22Rv1 (cell line): ENCODE measurements at regions not wholly inside any gene's neighbourhood (a gene's known extent, or its start where the extent isn't known, plus 50 kb on each side); places are given as distances from the start of the nearest gene placed in this dataset.
A peak's percentile ranks its signal among the peaks of the same experiment; 100 is the strongest.
"Not testable (repeated sequence)": the region's sequence is repeated elsewhere in the genome, so short reads cannot be mapped to it uniquely, and the experiment has no call there.

Source experiments
- H3K27ac ChIP-seq: fragments of 450-650 bp; 2 replicates; pipeline ENCODE4 v1.5.1; 2017
- ZFX ChIP-seq: fragments of 450-650 bp; IDR thresholded peaks from 2 replicates; pipeline ENCODE4 v1.6.1; 2017; ENCODE audit warnings: antibody characterized with exemption, borderline replicate concordance
- TF ChIP-seq, protein P1 (sequence below): fragments of 450-650 bp; IDR thresholded peaks from 2 replicates; pipeline ENCODE4 v1.5.1; 2017; ENCODE audit warnings: mild to moderate bottlenecking

DNA sequence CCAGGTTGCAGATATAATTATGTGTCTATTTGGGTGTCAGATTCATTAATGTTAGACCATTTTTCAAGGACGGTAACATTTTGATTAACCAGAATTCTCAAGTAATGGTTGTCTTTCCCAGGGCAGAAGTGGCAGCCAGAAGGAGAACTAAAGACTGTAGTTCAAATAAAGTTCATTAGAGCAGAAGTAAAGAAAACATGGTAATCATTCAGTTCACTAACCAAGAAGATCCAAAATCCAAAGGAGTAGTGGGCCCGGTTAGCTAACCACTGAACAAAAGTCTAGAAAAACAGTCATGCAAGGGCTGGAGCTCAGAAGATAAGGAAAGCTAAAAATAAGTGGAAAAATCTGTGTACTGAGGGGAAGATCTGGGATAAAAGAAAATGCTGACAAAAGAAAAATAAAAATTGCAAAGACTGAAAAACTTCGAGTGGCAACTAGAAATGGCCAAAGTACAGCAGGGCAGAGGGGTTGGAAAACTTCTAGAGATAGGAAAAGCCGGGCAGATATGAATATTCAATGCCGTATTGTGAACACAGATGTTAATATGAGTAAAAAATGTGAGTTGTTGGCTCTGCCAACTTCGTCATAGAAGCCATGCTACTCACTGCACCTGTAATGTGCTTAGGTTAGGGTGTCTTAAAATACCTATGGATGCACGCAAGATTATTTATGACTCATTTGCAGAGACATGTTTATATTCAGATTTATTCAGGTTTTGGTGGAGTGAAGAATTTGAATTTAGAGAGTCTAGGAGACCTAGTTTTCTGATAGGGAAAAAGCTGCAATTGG, 925.9 kb downstream of the LTN1 start:
- TF ChIP-seq, protein P1, sequence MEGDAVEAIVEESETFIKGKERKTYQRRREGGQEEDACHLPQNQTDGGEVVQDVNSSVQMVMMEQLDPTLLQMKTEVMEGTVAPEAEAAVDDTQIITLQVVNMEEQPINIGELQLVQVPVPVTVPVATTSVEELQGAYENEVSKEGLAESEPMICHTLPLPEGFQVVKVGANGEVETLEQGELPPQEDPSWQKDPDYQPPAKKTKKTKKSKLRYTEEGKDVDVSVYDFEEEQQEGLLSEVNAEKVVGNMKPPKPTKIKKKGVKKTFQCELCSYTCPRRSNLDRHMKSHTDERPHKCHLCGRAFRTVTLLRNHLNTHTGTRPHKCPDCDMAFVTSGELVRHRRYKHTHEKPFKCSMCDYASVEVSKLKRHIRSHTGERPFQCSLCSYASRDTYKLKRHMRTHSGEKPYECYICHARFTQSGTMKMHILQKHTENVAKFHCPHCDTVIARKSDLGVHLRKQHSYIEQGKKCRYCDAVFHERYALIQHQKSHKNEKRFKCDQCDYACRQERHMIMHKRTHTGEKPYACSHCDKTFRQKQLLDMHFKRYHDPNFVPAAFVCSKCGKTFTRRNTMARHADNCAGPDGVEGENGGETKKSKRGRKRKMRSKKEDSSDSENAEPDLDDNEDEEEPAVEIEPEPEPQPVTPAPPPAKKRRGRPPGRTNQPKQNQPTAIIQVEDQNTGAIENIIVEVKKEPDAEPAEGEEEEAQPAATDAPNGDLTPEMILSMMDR = no peak
- TF ChIP-seq ZFX = no peak
- no peak overlapping the region for H3K27ac ChIP-seq

DNA sequence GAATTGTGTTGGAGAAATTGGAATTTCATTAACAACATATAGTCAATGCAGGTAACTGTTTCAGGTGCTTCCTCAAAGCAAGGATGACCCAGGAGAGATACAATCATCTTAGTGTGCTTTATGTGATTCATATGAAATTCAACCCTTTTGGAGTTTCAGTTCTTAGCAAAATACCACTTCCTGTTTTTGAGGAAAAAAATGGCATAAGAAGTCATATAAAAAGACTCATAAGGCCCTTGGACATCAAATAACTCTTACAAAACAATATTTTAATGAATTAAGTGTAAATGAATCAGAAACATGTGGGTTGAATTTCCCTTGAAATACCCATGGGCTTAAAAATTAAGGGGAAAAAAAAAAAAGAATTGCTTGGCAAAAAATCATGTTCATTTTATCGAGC, 926.6 kb downstream of the LTN1 start:
- TF ChIP-seq, protein P1 = no peak
- no peak for TF ChIP-seq ZFX
- no peak overlapping the region for H3K27ac ChIP-seq

- TF ChIP-seq, protein P1 = no peak
- no peak for TF ChIP-seq ZFX
- no peak overlapping the region for H3K27ac ChIP-seq
Observed at GRCh38 chr21:28063241-28064216, 929.1 kb downstream of the LTN1 start.

DNA sequence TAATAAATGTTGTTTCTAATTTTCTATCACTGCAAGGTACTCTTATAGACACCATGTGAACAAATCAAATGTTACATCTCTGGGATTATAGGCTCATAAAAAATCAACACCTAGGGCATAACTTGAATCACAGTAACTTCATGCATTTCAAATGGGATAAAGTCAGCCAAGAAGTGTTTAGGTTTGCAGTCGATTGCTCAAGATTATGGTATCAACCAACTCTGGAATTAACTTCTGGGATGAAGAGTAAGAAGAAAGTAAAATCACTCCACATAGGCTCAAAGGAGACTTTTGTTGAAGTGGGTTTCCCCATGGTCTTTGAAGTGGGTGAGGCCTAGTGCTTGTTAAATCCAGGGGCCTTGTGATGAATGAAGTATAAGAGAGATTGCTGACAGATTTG, 939.7 kb downstream of the LTN1 start:
- H3K27ac ChIP-seq = not testable (repeated sequence)

DNA sequence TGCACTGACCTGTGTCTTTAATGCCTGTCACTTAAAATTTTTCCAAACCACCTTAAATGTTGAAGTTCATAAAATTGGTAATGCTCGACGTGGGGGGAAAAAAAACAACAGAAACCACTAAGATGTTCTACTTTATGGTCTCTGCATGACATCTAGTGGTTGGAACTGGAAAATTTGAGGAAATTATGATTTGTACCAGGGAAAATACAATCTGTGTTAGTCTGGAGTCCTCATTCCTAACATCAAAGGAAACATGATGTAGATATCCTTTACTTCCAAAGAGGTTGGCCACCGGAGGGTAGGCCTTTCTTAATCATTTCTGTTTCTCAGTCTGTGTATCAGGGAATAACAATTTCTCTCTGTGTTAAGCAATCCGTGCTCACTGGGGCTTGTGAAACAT, 941.0 kb downstream of the LTN1 start:
- not testable (repeated sequence) for H3K27ac ChIP-seq
- TF ChIP-seq, protein P1 = peak; percentile 65

GRCh38 chr21:28035692-28036091, 957.0 kb downstream of the LTN1 start:
- peak overlapping the region; percentile 44 for H3K27ac ChIP-seq

- peak overlapping the region; percentile 44 for H3K27ac ChIP-seq
Observed at GRCh38 chr21:28034916-28035315, 957.8 kb downstream of the LTN1 start.

GRCh38 chr21:28034334-28034733, 958.3 kb downstream of the LTN1 start:
- not testable (repeated sequence) for H3K27ac ChIP-seq

DNA sequence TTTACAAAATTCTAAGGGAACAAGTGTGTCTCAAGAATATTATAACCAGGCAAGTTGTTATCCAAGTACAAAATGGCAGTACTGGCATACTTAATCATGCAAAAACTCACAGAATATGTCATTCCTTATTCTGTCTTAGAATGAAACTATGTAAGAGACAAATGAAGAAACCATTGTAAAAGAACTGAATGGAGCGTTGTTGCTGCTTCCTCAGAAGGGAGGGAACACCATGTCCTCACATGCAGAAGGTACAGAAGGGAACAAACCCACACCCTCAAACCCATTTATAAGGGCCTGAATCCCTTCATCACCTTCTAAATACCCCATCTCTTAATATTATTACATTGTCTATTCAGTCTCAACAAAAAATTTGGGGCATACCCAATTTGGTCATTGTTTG, 960.0 kb downstream of the LTN1 start:
- not testable (repeated sequence) for H3K27ac ChIP-seq

DNA sequence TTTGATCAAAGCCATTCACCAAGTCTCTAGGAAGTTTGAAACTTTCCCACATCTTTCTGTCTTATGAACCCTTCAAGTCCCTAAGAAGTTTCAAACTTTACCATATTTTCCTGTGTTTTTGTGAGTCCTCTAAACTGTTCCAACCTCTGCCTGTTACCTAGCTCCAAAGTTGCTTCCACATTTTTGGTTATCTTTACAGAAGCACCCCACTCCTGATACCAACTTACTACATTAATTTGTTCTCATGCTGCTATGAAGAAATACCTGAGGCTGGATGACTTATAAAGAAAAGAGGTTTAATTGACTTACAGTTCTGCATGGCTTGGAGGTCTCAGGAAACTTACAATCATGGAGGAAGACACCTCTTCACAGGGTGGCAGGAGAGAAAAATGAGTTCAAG, 961.6 kb downstream of the LTN1 start:
- H3K27ac ChIP-seq = not testable (repeated sequence)
